ENCODE measurements at regions not wholly inside any gene's neighbourhood (a gene's known extent, or its start where the extent isn't known, plus 50 kb on each side); places are given as distances from the start of the nearest gene placed in this dataset.

- TF ChIP-seq POLR2A (IDR thresholded peaks at IDR 0.05) = no peak
- no peak for TF ChIP-seq EP300 (IDR thresholded peaks at IDR 0.05)
Observed at GRCh38 chr3:31436830-31437229, 95.9 kb upstream of the STT3B start.
